ENCODE measurements at regions not wholly inside any gene's neighbourhood (a gene's known extent, or its start where the extent isn't known, plus 50 kb on each side); places are given as distances from the start of the nearest gene placed in this dataset.

GRCh38 chr5:50965654-50966375, 299.4 kb downstream of the PARP8 start:
- no peak for TF ChIP-seq CTCF (conservative IDR thresholded peaks at IDR 0.05; ENCODE audit: low read depth in 2 of 2)
- no peak for TF ChIP-seq ETS1 (IDR thresholded peaks at IDR 0.05)

Measured in GM23338 (cell line).